Uterus (tissue), 2 donors: ENCODE measurements at regions not wholly inside any gene's neighbourhood (a gene's known extent, or its start where the extent isn't known, plus 50 kb on each side); places are given as distances from the start of the nearest gene placed in this dataset.

ENCODE experiments used
- POLR2A ChIP-seq, 2 donors: fragments of 450-650 bp; IDR thresholded peaks; one replicate each; pipeline ENCODE4 v1.6.1; 2016; ENCODE audit warnings: antibody characterized with exemption in 2 of 2, mild to moderate bottlenecking in 1 of 2, moderate library complexity in 1 of 2
- TF ChIP-seq, protein P1 (sequence below), 4 experiments: fragments of 200-600 bp in 2 of 4; fragments of 450-650 bp in 2 of 4; sonication (generic) in 2 of 4; IDR thresholded peaks; one replicate each; pipeline ENCODE4 v1.5.1; 2016 to 2019; ENCODE audit warnings: antibody characterized with exemption in 4 of 4, mild to moderate bottlenecking in 2 of 4, moderate library complexity in 1 of 4

DNA sequence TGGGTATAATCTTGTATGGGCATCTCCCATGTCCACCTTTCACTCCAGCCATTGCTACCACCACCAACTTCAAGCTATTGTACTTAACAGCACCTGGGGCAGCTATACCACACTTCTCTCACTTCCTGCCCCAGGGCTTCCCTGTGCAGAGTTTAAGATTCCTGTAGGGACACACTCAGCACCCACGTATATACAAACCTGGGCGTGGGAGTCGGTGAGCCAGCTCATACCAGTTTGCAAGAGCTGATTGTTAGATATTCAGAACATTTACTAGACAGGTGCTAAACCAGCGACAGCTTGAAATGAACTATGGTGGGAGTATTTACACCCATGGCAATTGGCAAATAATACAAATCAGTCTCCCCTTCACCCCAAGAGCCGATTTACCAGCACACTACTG, 114.8 kb upstream of the CSF3R start:
- TF ChIP-seq, protein P1, sequence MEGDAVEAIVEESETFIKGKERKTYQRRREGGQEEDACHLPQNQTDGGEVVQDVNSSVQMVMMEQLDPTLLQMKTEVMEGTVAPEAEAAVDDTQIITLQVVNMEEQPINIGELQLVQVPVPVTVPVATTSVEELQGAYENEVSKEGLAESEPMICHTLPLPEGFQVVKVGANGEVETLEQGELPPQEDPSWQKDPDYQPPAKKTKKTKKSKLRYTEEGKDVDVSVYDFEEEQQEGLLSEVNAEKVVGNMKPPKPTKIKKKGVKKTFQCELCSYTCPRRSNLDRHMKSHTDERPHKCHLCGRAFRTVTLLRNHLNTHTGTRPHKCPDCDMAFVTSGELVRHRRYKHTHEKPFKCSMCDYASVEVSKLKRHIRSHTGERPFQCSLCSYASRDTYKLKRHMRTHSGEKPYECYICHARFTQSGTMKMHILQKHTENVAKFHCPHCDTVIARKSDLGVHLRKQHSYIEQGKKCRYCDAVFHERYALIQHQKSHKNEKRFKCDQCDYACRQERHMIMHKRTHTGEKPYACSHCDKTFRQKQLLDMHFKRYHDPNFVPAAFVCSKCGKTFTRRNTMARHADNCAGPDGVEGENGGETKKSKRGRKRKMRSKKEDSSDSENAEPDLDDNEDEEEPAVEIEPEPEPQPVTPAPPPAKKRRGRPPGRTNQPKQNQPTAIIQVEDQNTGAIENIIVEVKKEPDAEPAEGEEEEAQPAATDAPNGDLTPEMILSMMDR (IDR thresholded peaks at IDR 0.05) = no peak
- TF ChIP-seq POLR2A (IDR thresholded peaks at IDR 0.05) = no peak
